HG03097 (cell line): ENCODE measurements at regions not wholly inside any gene's neighbourhood (a gene's known extent, or its start where the extent isn't known, plus 50 kb on each side); places are given as distances from the start of the nearest gene placed in this dataset.

Experiments used
- ATAC-seq: cut with Tn5 transposase; IDR thresholded peaks from one replicate; pipeline ENCODE4 v1.9.1; 2021; ENCODE audit not compliant: unreplicated experiment, low FRiP score

- no peak for ATAC-seq
Observed at GRCh38 chr1:42096554-42096953, 56.7 kb upstream of the GUCA2B start.

DNA sequence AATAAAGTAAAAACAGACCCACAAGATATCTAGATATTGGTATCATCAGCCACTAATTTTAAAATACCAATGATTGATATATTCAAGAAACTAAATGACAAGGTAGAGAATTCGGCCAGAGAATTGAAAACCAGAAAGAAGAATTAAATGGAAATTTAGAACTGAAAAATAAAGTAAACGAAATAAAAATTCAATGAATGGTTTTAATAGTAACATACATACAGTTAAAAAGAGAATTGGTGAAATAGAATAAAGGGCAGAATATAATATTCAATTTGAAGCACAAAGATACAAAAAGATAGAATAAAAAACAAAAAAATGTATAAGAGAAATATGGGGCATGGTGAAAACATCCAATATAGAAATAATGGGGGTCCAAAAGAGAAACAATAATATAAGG, 64.0 kb upstream of the GUCA2B start:
- ATAC-seq: no peak

DNA sequence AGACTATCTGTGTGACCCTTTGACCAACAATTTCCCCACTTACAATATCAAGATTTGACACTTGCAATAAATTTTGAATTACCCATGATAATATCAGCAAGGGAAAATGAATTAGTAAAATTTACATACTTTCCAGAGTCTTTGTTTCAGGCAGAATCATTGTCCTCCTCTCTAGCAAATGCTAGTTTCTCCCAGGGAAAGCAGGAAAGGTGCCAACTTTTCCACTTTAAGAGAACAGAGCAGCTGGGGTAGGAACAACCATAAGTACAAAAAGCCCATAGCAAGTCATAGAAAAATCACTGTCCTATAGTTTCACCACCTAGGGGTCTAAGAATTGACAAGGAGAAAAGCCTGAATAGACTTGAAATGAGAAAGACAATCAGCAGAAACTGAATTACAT, 67.1 kb upstream of the GUCA2B start:
- ATAC-seq: no peak

DNA sequence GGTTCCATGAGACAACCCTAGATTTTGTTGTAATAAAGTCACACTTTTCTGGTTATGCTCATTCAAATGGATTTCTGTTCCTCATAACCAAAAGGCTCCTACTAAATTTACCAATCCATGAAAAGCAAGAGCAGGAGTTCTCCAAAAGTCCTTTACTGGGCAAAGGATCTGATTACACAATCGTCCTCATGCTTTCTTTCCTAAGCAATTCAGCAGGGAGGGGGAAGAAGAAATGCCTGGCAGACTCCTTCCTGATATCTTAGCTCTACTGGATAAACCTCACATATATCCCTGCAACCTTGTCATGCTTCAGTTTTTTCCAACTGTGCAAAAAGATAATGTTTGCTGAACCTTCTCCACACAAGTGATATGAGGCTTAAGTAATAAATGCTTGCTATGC, 67.6 kb upstream of the GUCA2B start:
- no peak for ATAC-seq

GRCh38 chr1:42081475-42081874, 71.7 kb upstream of the GUCA2B start:
- no peak for ATAC-seq

DNA sequence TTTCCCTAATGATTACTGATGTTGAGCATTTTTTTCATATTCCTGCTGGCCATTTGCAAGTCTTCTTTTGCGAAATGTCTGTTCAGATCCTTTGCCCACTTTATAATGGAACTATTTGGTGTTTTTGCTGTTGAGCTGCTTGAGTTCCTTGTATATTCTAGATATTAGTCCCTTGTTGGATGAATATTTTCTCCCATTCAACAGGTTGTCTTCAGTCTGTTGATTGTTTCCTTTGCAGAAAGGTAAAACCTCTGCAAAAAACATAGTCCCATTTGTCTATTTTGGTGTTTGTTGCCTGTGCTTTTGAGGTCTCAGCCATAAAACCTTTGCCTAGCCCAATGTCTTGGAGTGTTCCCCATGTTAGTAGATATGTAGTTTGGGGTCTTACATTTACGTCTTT, 78.0 kb upstream of the GUCA2B start:
- no peak for ATAC-seq

GRCh38 chr1:42070996-42071395, 82.2 kb upstream of the GUCA2B start:
- ATAC-seq: no peak

GRCh38 chr1:42057800-42058199, 95.4 kb upstream of the GUCA2B start:
- no peak for ATAC-seq

GRCh38 chr1:42056460-42056859, 96.8 kb upstream of the GUCA2B start:
- no peak for ATAC-seq

DNA sequence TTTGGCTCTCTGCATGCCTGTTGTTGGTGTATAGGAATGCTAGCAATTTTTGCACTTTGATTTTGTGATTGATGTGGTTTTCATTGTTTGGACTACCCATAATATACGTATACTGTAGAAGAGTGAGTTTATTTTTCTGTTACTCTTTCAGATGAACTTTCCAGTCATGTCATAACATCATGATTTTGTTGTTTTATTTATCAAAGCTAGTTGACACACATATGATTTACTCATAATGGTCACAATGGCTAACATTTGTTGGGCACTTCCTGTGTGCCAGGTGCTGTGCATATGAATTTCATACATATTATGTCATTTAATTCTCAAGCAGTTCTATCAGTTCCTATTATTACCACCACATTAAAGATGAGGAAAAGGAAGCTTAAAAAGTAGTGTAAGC, 98.1 kb upstream of the GUCA2B start:
- no peak for ATAC-seq

DNA sequence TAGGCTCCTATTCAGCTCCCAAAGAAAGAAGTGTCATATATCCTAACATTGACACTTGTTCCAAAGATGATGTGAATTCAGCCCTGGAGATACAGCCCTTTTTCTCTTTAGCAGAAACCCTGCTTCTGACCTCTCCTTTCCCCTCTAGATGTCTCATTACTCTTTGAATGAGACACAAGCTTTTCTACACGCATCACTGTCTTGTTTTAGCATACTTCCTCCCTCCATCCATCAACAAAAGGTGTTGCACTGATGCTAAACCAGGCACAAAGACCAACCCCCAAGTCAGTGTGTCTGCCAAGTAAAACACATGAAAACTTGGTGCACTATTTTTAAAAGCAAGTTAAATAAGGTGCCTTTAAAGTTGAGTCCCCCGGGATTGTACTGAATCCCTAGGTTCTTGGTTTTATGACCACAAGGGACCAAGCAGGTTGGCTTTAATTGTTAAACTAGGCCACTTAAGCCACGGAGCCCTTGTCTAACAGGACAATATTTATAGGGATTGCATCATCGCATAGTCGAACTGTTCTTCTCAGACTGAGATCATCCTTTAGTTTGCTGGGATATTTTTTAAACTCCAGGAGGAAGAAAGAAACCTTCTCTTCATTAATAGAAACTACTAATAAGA, 101.0 kb upstream of the GUCA2B start:
- ATAC-seq: no peak

DNA sequence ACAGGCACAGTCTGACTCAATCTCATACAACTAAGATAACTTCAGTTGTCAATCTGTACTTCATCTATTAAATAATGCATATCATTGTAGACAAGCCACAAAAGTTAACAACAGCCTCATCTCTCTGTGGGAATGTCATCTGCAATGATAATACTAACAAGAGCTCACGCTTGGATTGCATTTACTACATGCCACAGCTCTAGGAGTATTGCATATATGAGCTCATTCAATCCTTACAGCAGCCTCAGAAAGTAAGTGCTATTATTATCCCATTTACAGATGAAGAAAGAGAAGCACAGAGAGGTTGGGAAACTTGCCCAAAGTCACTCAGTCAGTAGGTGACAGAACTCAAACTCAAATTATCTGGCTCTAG, 105.7 kb upstream of the GUCA2B start:
- ATAC-seq: no peak

DNA sequence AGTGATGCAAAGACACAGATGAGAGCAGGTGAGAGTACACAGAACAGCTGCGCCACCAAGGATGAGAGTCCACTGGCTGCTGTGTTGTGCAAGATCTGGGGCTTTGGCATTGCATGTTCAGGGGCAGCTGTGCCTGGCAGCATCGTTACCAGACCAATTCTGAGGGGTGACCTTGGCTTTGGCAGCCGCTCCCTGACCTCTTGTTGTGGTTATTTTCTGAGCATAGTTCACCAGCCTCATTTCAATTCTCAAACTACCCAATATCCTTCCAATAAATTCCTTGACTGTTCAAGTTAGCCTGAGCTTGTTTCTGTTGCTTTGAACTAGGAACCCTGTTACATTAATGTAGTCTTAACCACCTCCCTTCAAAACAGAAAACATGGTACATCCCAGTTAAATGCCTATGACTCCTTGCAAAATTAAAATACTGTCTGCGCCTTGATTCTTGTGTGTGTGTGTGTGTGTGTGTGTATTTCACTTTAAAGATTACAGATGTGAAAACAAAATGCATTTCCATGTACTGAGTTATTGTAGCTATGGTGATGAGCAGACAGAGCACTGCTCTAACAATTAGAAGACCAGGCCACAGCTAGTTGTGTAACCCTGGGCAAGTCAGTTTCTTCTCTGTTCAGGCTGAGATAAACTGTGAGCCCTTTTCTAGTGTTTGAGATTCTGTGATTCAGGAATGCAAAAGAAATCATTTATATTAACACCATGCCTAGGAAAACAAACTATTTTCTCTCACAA, 106.3 kb upstream of the GUCA2B start:
- no peak for ATAC-seq

DNA sequence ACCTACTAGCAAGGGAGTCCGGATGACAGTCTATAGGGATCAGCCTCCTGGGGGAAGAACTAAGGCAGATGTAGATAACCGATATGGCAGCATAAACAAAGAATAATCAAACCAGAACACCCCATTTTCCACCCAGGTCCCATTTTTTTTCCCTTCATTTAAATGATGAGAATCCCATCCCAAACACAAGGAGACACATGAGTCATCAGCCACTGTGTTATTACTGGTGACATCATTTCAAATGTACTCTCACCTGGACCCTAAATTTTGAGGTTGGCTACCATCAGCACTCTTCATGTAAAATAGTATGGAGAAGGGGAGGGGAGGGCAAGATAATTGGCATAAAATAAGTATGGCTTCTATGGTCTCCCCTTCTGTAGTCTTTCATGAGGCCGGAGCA, 108.9 kb upstream of the GUCA2B start:
- ATAC-seq: no peak

- no peak for ATAC-seq
Observed at GRCh38 chr1:42043811-42044210, 109.4 kb upstream of the GUCA2B start.

GRCh38 chr1:42043182-42043581, 110.0 kb upstream of the GUCA2B start:
- no peak for ATAC-seq

DNA sequence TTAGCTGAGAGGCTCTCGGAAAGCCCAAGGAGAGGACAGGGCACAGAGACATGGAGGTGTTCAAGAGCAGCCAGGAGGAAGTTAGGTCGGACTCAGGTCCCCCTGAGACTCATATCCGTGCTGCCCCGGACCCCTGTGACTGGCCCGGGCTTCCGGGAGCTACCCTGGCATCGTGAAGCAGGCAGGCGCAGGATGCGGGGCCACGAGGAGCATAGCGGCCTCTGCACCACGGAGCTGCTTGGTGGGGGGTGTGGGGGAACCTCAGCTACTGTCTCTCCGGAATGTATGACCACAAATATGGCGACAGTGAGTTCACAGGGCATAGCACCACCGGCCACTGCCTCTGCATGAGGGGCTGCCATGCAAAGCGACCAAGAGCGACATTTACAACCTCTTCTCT, 112.2 kb upstream of the GUCA2B start:
- no peak for ATAC-seq

DNA sequence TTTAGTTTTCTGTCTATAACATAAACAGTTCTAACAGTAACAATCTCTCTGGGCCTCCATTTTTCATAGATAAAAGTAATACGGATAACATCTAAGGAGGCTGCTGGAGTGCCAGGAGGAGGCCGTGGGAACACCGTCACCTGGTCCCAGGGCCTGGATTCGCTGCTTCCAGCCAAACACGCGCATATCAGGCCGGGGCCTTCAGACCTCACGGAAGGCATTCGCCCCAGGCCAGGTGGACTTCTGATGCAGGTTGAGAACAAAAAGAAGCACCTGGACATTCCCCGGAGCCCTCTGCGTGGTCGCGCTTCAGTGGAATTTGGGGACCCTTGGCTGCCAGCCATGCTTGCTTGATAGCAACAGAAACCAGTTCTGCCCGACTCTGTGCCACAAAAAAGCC, 113.1 kb upstream of the GUCA2B start:
- ATAC-seq: no peak

DNA sequence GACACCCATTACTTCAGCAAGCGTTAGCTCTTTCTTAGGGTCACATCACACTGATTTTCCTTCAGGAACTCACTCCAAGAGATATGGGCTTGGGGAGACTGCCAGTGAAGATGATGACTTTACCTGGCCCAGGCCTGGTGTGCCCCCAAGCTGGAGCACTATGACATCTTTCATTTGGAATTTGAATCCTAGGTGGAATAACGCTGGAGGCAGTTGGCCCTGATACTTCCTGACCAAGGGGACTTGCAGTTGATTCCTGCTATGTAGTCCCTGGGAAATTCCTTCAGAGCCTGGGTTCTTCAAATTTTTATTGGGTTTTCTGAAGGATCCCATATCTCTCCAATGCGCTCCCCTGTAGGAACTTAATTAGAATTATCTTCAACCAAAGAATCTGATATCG, 114.9 kb upstream of the GUCA2B start:
- ATAC-seq: no peak

DNA sequence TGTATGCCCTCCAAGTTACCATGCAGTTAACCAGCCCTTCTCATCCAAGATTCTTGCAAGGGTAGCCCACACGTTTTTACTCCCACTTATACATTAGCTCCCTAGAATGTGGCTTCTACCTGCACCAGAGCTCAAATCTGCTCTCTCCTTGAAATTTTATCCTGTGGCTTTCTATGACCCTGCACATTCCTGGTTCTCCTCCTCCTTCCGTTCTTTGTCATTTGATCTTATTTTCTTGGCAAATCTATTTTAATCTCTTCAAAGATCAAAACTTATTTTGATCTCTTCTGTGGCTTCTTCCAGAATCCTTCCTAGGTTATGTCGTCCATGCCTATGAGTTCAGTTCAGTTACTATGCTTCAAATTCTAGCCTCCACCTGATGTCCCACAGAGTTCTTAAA, 115.6 kb upstream of the GUCA2B start:
- no peak for ATAC-seq

DNA sequence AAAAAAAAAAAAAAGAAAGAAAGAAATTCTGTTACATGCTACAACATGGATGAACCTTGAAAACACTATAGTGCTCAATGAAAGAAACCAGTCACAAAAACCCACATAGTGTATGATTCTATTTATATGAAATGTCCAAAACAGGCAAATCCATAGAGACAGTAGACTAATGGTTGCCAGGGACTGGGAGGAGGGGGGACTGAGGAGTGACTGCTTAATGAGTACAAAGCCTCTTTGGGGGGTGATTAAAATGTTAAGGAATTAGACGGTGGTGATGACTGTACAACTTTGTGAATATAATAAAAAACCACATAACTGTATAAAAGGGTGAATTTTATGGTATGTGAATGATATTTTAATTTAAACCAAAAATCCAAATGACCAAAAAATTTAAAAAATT, 116.0 kb upstream of the GUCA2B start:
- no peak for ATAC-seq

DNA sequence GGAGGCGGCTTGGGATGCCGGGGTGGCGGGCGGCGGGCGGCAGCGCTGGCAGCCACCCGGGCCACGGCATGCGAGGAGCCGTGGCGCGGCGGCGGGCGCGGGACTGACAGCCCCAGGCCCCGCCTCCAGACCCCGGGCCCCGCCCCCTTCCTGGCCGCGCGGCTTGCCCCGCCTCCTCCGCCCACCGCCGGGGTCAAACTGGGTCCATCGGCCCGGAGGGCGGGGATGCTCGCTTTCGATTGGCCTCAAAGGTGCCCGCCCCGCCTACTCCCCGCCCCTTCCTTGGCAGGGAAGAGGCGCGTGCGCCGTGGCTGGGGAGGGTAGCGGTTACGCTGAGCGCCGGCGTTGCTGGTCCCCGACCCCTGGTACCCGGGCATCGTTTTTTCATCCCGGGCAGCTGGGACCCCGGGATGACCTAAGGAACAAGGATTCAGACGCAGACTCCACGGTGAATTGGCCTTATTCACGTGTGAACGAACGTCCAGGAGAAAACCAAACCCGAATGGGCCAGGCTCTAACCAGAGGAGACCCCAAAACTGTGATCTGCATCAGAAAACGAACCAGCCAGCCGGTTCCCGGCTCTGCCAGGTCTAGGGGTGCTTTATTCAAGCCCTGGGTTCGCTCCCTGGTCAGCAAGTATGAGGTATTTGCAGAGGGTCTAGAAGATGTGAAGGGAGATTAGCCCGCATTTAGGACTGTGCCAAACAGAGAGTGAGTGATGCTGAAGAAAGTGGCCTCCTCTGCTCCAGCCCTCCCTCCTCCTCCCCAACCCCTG, 117.2 kb upstream of the GUCA2B start:
- ATAC-seq: peak; percentile 86
